SK-N-SH treated with all-trans-retinoic acid at 6 μM for 48 hours (cell line): ENCODE measurements at regions not wholly inside any gene's neighbourhood (a gene's known extent, or its start where the extent isn't known, plus 50 kb on each side); places are given as distances from the start of the nearest gene placed in this dataset.
A peak's percentile ranks its signal among the peaks of the same experiment; 100 is the strongest.

Experiments
- ATAC-seq: fragments of 200-7000 bp; cut with Tn5 transposase; 3 replicates; pipeline ENCODE4 v1.9.1; 2020; ENCODE audit warnings: mild to moderate bottlenecking, moderate library complexity
- ARNTL ChIP-seq: fragments of 450-650 bp; formaldehyde crosslinking; IDR thresholded peaks from 2 replicates; pipeline ENCODE4 v1.5.0; 2020; ENCODE audit warnings: low read depth, mild to moderate bottlenecking, moderate library complexity, borderline replicate concordance
- BACH2 ChIP-seq: fragments of 250-450 bp; sonication (Bioruptor Pico); IDR thresholded peaks from 2 replicates; pipeline ENCODE4 v1.9.0; 2021; ENCODE audit warnings: mild to moderate bottlenecking, borderline replicate concordance
- CREB5 ChIP-seq: fragments of 250-450 bp; sonication (Bioruptor Pico); IDR thresholded peaks from 2 replicates; pipeline ENCODE4 v1.5.1; 2020; ENCODE audit warnings: low read depth, mild to moderate bottlenecking, moderate library complexity
- CSDC2 ChIP-seq: fragments of 250-450 bp; sonication (Bioruptor Pico); IDR thresholded peaks from 2 replicates; pipeline ENCODE4 v1.5.0; 2020; ENCODE audit warnings: mild to moderate bottlenecking, moderate library complexity
- ESRRG ChIP-seq: fragments of 250-450 bp; sonication (Bioruptor Pico); IDR thresholded peaks from 2 replicates; pipeline ENCODE4 v1.6.1; 2021; ENCODE audit warnings: mild to moderate bottlenecking
- GLIS3 ChIP-seq: fragments of 250-450 bp; sonication (Bioruptor Pico); IDR thresholded peaks from 2 replicates; pipeline ENCODE4 v1.5.0; 2020; ENCODE audit warnings: mild to moderate bottlenecking, moderate library complexity
- ISL1 ChIP-seq: fragments of 250-450 bp; sonication (Bioruptor Pico); IDR thresholded peaks from 2 replicates; pipeline ENCODE4 v2.1.2; 2022; ENCODE audit warnings: mild to moderate bottlenecking, moderate library complexity
- OSR1 ChIP-seq: fragments of 250-450 bp; sonication (Bioruptor Pico); IDR thresholded peaks from 2 replicates; pipeline ENCODE4 v1.8.0; 2022; ENCODE audit warnings: moderate library complexity, mild to moderate bottlenecking, inconsistent platforms
- PATZ1 ChIP-seq: fragments of 250-450 bp; sonication (Bioruptor Pico); IDR thresholded peaks from 2 replicates; pipeline ENCODE4 v1.8.0; 2020; ENCODE audit warnings: mild to moderate bottlenecking, moderate library complexity, borderline replicate concordance
- POU6F1 ChIP-seq: fragments of 250-450 bp; sonication (Bioruptor Pico); IDR thresholded peaks from 2 replicates; pipeline ENCODE4 v1.8.0; 2021; ENCODE audit warnings: low read depth, mild to moderate bottlenecking, moderate library complexity, borderline replicate concordance
- RARB ChIP-seq: fragments of 250-450 bp; sonication (Bioruptor Pico); IDR thresholded peaks from 2 replicates; pipeline ENCODE4 v1.8.0; 2021; ENCODE audit warnings: mild to moderate bottlenecking, moderate library complexity
- SNAI2 ChIP-seq: fragments of 250-450 bp; sonication (Bioruptor Pico); IDR thresholded peaks from 2 replicates; pipeline ENCODE4 v1.5.0; 2020; ENCODE audit warnings: mild to moderate bottlenecking, moderate library complexity
- TCF4 ChIP-seq: fragments of 250-450 bp; sonication (Bioruptor Pico); IDR thresholded peaks from 2 replicates; pipeline ENCODE4 v1.8.0; 2021; ENCODE audit warnings: mild to moderate bottlenecking, moderate library complexity, borderline replicate concordance
- TOX ChIP-seq: fragments of 250-450 bp; sonication (Bioruptor Pico); IDR thresholded peaks from 2 replicates; pipeline ENCODE4 v1.8.0; 2021; ENCODE audit warnings: mild to moderate bottlenecking, moderate library complexity, borderline replicate concordance
- ZFP3 ChIP-seq: fragments of 250-450 bp; sonication (Bioruptor Pico); IDR thresholded peaks from 2 replicates; pipeline ENCODE4 v1.5.0; 2020; ENCODE audit warnings: mild to moderate bottlenecking, moderate library complexity
- ZFP30 ChIP-seq: fragments of 450-650 bp; formaldehyde crosslinking; IDR thresholded peaks from 2 replicates; pipeline ENCODE4 v1.5.0; 2022; ENCODE audit warnings: mild to moderate bottlenecking, moderate library complexity
- ZNF565 ChIP-seq: fragments of 450-650 bp; formaldehyde crosslinking; conservative IDR thresholded peaks from 2 replicates; pipeline ENCODE4 v1.5.0; 2020; ENCODE audit warnings: low read depth, mild to moderate bottlenecking, moderate library complexity
- ZNF70 ChIP-seq: fragments of 450-650 bp; formaldehyde crosslinking; IDR thresholded peaks from 2 replicates; pipeline ENCODE4 v1.5.0; 2020; ENCODE audit warnings: mild to moderate bottlenecking, moderate library complexity
- ZNF8 ChIP-seq: fragments of 450-650 bp; formaldehyde crosslinking; IDR thresholded peaks from 2 replicates; pipeline ENCODE4 v1.5.0; 2020; ENCODE audit warnings: mild to moderate bottlenecking, moderate library complexity

GRCh38 chr7:46291050-46291438 lies 370.0 kb upstream of the IGFBP3 start:
- ATAC-seq: peak; percentile 78
- TF ChIP-seq PATZ1 (CRISPR knock-in tag) (no peak), OSR1 (CRISPR knock-in tag) (no peak), CSDC2 (CRISPR knock-in tag) (no peak), ZNF70 (CRISPR knock-in tag) (no peak), ESRRG (CRISPR knock-in tag) (no peak), TCF4 (no peak), BACH2 (CRISPR knock-in tag) (no peak), CREB5 (no peak), ZFP30 (CRISPR knock-in tag) (no peak), GLIS3 (CRISPR knock-in tag) (no peak), ZNF8 (CRISPR knock-in tag) (no peak), ZNF565 (no peak), SNAI2 (CRISPR knock-in tag) (no peak), ISL1 (CRISPR knock-in tag) (no peak), POU6F1 (CRISPR knock-in tag) (no peak)

- TF ChIP-seq TCF4: no peak
- no peak for TF ChIP-seq ZNF565
- no peak for TF ChIP-seq ZNF8 (CRISPR knock-in tag)
- no peak for TF ChIP-seq BACH2 (CRISPR knock-in tag)
- no peak for TF ChIP-seq PATZ1 (CRISPR knock-in tag)
- TF ChIP-seq SNAI2 (CRISPR knock-in tag): no peak
- TF ChIP-seq POU6F1 (CRISPR knock-in tag): no peak
- TF ChIP-seq CSDC2 (CRISPR knock-in tag): no peak
- no peak for TF ChIP-seq GLIS3 (CRISPR knock-in tag)
- TF ChIP-seq RARB: no peak
- no peak for TF ChIP-seq CREB5
- no peak for TF ChIP-seq TOX
- no peak for TF ChIP-seq ARNTL (CRISPR knock-in tag)
- no peak for TF ChIP-seq ZNF70 (CRISPR knock-in tag)
- TF ChIP-seq, all 23 proteins: peak for 0
- ATAC-seq: no peak; the same call in 2 of the 3 replicates
Measured at GRCh38 chr7:46290374-46291049, 369.4 kb upstream of the IGFBP3 start.

GRCh38 chr7:46288861-46289260 lies 367.8 kb upstream of the IGFBP3 start:
- TF ChIP-seq ZFP3 (CRISPR knock-in tag) (no peak), PATZ1 (CRISPR knock-in tag) (no peak), ZNF8 (CRISPR knock-in tag) (no peak), CSDC2 (CRISPR knock-in tag) (no peak), OSR1 (CRISPR knock-in tag) (no peak), ESRRG (CRISPR knock-in tag) (no peak)
- ATAC-seq: peak; percentile 42
